H1 (cell line): ENCODE measurements at regions not wholly inside any gene's neighbourhood (a gene's known extent, or its start where the extent isn't known, plus 50 kb on each side); places are given as distances from the start of the nearest gene placed in this dataset.

ENCODE experiments used
- CHD1 ChIP-seq: IDR thresholded peaks from 2 replicates; pipeline ENCODE4 v1.6.1; 2012; ENCODE audit warnings: low read depth, low read length, improper control_type of control experiment
- PHF8 ChIP-seq: fragments of 200-600 bp; sonication (generic); conservative IDR thresholded peaks from 2 replicates; pipeline ENCODE4 v1.7.1; 2012; ENCODE audit warnings: low read depth, mild to moderate bottlenecking, inconsistent platforms, low read length, moderate library complexity
- TF ChIP-seq, protein P1 (sequence below): fragments of 300-600 bp; sonication (generic); IDR thresholded peaks from 2 replicates; pipeline ENCODE4 v1.7.1; 2012; ENCODE audit warnings: low read length, moderate library complexity, mild to moderate bottlenecking, inconsistent platforms; ENCODE audit not compliant: insufficient replicate concordance

- TF ChIP-seq, protein P1, sequence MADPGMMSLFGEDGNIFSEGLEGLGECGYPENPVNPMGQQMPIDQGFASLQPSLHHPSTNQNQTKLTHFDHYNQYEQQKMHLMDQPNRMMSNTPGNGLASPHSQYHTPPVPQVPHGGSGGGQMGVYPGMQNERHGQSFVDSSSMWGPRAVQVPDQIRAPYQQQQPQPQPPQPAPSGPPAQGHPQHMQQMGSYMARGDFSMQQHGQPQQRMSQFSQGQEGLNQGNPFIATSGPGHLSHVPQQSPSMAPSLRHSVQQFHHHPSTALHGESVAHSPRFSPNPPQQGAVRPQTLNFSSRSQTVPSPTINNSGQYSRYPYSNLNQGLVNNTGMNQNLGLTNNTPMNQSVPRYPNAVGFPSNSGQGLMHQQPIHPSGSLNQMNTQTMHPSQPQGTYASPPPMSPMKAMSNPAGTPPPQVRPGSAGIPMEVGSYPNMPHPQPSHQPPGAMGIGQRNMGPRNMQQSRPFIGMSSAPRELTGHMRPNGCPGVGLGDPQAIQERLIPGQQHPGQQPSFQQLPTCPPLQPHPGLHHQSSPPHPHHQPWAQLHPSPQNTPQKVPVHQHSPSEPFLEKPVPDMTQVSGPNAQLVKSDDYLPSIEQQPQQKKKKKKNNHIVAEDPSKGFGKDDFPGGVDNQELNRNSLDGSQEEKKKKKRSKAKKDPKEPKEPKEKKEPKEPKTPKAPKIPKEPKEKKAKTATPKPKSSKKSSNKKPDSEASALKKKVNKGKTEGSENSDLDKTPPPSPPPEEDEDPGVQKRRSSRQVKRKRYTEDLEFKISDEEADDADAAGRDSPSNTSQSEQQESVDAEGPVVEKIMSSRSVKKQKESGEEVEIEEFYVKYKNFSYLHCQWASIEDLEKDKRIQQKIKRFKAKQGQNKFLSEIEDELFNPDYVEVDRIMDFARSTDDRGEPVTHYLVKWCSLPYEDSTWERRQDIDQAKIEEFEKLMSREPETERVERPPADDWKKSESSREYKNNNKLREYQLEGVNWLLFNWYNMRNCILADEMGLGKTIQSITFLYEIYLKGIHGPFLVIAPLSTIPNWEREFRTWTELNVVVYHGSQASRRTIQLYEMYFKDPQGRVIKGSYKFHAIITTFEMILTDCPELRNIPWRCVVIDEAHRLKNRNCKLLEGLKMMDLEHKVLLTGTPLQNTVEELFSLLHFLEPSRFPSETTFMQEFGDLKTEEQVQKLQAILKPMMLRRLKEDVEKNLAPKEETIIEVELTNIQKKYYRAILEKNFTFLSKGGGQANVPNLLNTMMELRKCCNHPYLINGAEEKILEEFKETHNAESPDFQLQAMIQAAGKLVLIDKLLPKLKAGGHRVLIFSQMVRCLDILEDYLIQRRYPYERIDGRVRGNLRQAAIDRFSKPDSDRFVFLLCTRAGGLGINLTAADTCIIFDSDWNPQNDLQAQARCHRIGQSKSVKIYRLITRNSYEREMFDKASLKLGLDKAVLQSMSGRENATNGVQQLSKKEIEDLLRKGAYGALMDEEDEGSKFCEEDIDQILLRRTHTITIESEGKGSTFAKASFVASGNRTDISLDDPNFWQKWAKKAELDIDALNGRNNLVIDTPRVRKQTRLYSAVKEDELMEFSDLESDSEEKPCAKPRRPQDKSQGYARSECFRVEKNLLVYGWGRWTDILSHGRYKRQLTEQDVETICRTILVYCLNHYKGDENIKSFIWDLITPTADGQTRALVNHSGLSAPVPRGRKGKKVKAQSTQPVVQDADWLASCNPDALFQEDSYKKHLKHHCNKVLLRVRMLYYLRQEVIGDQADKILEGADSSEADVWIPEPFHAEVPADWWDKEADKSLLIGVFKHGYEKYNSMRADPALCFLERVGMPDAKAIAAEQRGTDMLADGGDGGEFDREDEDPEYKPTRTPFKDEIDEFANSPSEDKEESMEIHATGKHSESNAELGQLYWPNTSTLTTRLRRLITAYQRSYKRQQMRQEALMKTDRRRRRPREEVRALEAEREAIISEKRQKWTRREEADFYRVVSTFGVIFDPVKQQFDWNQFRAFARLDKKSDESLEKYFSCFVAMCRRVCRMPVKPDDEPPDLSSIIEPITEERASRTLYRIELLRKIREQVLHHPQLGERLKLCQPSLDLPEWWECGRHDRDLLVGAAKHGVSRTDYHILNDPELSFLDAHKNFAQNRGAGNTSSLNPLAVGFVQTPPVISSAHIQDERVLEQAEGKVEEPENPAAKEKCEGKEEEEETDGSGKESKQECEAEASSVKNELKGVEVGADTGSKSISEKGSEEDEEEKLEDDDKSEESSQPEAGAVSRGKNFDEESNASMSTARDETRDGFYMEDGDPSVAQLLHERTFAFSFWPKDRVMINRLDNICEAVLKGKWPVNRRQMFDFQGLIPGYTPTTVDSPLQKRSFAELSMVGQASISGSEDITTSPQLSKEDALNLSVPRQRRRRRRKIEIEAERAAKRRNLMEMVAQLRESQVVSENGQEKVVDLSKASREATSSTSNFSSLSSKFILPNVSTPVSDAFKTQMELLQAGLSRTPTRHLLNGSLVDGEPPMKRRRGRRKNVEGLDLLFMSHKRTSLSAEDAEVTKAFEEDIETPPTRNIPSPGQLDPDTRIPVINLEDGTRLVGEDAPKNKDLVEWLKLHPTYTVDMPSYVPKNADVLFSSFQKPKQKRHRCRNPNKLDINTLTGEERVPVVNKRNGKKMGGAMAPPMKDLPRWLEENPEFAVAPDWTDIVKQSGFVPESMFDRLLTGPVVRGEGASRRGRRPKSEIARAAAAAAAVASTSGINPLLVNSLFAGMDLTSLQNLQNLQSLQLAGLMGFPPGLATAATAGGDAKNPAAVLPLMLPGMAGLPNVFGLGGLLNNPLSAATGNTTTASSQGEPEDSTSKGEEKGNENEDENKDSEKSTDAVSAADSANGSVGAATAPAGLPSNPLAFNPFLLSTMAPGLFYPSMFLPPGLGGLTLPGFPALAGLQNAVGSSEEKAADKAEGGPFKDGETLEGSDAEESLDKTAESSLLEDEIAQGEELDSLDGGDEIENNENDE = no peak
- TF ChIP-seq PHF8 = no peak
- TF ChIP-seq CHD1 = no peak
These were observed 78.5 kb upstream of the LYZL1 start (continued) for GRCh38 chr10:29210266-29210868.
